ENCODE measurements at regions not wholly inside any gene's neighbourhood (a gene's known extent, or its start where the extent isn't known, plus 50 kb on each side); places are given as distances from the start of the nearest gene placed in this dataset.
A peak's percentile ranks its signal among the peaks of the same experiment; 100 is the strongest.
"Not testable (repeated sequence)": the region's sequence is repeated elsewhere in the genome, so short reads cannot be mapped to it uniquely, and the experiment has no call there.

DNA sequence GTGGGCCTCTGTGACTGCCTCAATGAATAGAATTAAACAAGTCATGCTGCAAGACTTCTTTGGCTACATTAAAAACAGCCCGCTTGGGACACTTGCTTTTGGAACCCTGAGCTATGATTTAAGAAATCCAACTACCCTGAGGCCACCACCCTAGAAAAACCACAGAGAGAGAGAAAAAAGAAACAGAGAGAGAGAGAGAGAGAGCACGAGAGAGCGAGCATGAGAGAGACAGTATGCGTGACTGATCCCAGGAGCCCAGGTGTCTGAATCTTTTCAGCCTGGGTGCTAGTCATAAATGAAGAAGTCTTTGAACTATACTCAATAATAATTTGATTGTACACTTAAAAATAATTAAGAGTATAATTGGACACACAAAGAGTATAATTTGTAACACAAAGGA lies 123.1 kb upstream of the FREM1 start:
- no peak for DNase-seq (ENCODE audit: low spot score)

DNA sequence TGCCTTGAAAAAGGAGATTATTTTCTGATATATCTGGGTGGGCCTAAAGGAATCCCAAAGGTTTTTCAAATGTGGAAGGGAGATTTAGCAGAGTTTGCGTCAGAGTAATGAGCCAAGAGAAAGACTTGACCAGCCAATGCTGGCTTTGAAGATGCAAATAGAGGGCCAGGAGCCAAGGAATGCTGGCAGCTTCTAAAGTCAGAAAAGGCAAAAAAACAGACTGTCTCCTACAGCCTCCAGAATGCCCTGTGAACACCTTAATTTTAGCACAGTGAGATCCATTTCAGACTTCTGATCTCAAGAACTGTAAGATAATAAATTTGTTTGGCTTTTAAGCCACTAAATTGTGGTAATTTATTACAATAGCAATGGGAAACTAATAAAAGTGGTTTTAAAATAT lies 122.6 kb upstream of the FREM1 start:
- DNase-seq (ENCODE audit: low spot score): no peak

DNA sequence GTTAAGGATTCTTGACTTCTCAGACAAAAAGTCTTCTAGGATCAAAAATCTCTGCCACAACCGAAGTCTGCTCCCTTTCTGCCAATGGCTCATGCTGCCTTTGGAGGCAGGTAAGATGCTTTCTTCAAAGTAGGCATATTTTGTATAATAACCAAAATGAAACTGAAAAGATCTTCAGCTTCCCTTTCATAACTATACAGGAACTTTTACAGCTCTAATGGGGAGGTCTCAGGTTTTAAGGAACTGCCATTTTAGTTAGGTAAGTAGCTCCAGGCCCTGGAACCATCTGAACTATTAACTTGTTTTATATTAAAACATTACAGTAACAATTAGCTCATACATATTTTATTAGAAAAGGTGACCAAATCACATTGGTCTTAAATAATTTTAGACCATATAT lies 110.9 kb upstream of the FREM1 start:
- no peak for DNase-seq (ENCODE audit: low spot score)

DNA sequence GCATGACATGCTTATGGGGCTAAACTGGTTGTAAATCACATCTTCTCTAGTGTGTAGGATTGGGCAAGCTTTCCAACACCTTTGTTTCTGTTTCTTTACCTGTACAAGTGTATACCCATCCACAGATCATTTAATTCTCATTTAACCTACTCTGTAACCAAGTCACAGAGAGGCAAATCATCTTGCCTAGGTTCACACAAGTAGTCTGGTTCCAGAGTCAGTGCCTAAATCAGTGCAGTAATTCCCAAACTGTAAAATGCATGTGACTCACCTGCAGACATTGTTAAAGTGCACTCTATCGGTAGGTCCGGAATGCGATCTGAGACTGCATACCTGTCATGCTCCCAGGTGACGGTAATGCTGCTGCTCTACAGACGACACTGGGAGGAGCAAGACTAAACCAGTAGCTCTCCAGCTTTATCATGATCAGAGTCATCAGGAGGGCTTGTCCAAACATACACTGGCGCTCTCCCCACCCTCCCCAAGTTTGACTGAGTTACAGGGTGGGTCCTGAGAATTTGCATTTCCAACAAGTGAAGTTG lies 107.9 kb upstream of the FREM1 start:
- no peak for DNase-seq (ENCODE audit: low spot score)

DNA sequence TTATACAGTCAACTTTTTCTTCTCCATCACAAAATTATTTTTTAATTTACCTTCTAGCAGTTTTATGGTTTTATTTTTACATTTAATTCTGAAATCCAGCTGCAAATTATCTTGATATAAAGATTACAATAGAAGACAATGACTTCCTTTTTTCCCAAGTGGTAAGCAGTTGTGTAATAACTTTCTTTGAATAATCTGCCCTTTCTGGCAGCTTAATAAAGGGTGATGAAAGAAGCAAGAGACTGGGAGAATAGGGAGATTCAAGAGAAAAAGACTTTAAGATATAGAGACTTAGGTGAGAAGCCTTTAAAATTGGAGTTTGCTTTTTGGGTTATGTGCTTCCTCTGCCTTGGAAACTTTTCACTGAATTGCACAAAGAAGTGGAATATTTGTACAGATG lies 100.4 kb upstream of the FREM1 start:
- no peak for DNase-seq (ENCODE audit: low spot score)

- DNase-seq (ENCODE audit: low spot score): no peak
Observed at GRCh38 chr9:15007698-15008097, 97.5 kb upstream of the FREM1 start.

GRCh38 chr9:14994738-14995137 lies 84.5 kb upstream of the FREM1 start:
- DNase-seq (ENCODE audit: low spot score): no peak

DNA sequence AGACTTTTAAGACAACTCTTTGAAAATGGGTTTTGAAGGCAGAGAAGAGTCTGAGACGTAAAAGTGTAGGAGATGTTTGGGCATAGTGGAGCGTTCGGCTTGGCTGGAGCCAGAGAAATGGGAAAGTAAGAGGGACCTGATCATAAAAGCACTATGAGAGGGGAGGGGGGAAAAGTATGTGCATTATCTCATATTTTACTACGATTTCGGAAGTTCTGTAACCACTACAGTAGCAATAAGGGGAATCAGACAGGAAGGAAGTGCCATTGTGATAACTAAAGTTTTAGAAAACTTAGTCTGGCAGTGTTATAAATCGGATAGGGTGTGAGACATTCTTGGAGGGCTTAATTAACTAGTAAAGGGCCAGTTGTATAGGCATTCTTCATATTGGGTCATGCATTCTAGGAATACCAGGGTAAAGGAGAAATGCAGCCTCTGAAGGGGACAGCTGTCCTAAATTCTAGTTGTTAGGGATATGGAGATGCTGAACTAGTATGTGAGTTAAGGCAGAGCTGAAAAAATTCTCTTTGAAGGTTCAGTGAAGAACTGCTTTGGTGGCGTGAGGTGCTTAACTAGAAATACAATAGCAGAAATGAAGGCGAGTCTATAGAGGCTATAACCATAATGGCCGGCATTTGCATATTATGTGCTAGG lies 83.8 kb upstream of the FREM1 start:
- no peak for DNase-seq (ENCODE audit: low spot score)

DNA sequence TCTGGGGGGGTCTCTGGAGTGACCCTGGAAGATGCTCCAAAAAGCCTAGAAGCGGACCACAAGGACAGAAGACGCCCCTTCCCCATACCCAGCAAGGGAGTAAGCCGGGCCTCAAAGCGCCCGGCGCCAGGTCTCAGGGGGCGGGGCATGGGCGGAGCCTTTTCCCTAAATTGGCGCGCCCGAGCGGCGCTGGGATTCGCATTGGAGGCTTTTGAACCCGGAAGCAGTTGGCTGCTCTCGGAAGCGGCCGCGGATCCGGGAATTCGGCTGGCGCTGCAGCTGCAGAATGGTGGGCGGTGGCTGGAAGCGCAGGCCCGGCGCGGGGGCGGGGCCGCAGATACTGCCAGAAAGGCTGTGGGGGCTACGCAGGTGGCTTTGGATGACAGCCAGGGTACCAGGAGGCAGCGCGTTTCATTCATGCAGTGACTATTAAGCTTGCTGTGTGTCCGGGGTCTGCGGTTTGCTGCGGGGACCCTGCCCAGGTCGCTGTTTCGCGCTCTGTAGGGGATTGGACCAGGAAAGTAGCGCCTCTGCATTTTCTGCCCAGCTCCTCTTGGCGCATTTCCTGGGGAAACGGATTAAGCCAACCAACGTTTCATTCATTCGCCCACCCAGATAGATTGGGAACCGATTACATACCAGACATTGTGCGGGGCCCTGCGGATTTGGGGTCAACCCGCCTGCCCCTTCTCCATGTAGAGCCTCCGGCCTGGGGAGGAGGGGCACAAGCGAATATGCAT lies 83.0 kb upstream of the FREM1 start:
- peak; percentile 85 for DNase-seq (ENCODE audit: low spot score)

- DNase-seq (ENCODE audit: low spot score): no peak
Observed at GRCh38 chr9:14992516-14992915, 82.3 kb upstream of the FREM1 start.

- no peak for DNase-seq (ENCODE audit: low spot score)
Observed at GRCh38 chr9:14992081-14992480, 81.9 kb upstream of the FREM1 start.

- DNase-seq (ENCODE audit: low spot score): not testable (repeated sequence)
Observed at GRCh38 chr9:14990647-14991046, 80.4 kb upstream of the FREM1 start.

- no peak for DNase-seq (ENCODE audit: low spot score)
Observed at GRCh38 chr9:14989811-14990210, 79.6 kb upstream of the FREM1 start.

- DNase-seq (ENCODE audit: low spot score): not testable (repeated sequence)
Observed at GRCh38 chr9:14989336-14989735, 79.1 kb upstream of the FREM1 start.

- no peak for DNase-seq (ENCODE audit: low spot score)
Observed at GRCh38 chr9:14987858-14988257, 77.6 kb upstream of the FREM1 start.

- no peak for DNase-seq (ENCODE audit: low spot score)
Observed at GRCh38 chr9:14985419-14985818, 75.2 kb upstream of the FREM1 start.

DNA sequence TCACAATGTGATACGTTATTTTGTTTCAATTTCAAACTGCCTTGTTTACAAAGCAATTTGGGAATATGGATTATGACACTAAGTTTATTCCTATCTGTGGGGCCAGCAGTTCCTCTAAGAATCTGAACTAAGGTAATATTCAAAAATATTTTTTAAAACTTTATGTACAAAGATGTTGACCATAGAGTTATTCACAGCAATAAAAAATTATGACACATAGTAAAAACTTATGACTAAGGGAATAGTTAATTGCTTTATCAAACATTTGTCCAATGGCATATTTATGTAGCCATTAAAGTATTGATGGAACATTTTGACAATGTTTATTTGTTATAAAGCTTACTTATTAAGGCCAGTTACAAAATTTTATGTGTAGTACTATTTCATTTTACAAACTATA lies 73.4 kb upstream of the FREM1 start:
- DNase-seq (ENCODE audit: low spot score): no peak

GRCh38 chr9:14981291-14981950 lies 71.2 kb upstream of the FREM1 start:
- no peak for DNase-seq (ENCODE audit: low spot score)

DNA sequence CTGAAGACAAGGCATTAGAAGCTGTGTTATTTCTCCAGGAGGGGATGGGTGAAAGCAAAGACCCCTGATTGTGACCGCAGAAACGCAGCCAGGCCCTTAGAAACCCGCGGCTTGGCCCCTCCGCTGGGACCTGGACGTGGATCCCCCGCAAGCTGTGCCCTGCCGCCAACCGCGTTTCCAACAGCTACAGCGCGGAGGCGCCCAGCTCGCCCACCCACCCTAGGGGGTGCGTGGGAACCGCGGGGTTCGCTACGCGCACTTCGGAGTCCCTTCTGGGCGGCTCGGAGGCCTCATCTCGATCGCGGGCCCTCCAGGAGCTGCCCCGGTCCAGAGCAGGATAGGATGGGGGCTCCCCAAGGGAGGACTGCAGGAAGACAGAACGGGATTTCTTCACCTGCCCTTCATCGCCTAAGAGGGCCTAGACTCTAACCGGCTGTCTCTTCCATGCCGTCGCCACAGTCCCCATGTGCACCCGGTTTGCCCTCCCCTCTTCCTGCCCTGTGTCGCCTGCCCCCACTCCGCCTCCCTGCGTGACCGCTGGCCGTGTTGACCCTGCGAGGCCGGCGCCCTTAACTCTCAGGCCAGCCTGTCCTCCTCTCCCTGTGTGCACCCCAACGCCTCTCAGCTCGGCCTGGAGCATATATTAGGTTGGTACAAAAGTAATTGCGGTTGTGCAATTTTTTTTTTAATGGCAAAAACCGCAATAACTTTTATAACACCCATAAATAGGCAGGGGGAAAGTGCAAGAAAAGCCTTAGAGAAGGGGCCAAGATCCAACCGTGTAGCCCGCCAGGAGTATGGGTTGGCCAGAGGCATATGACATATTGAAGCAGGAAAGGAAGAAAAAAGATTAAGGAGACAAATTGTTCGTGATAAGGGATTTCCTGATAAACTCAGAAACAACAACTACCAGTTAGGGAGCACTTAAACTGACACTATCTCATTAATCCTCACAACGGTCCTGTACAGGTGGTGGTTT lies 68.1 kb upstream of the FREM1 start:
- DNase-seq (ENCODE audit: low spot score): no peak

- no peak for DNase-seq (ENCODE audit: low spot score)
Observed at GRCh38 chr9:14967450-14968321, 57.5 kb upstream of the FREM1 start.

Data from COLO829 (cell line).